OCI-LY7 (cell line): ENCODE measurements at regions not wholly inside any gene's neighbourhood (a gene's known extent, or its start where the extent isn't known, plus 50 kb on each side); places are given as distances from the start of the nearest gene placed in this dataset.

Source experiments
- EZH2phosphoT487 ChIP-seq: fragments of 200-600 bp; sonication (generic); IDR thresholded peaks from 2 replicates; pipeline ENCODE4 v1.6.1; 2018; ENCODE audit warnings: low read depth, borderline replicate concordance, mild to moderate bottlenecking, mixed run types, antibody characterized with exemption, low read length, moderate library complexity, mixed read lengths
- TF ChIP-seq, protein P1 (sequence below): fragments of 200-600 bp; sonication (generic); conservative IDR thresholded peaks from 2 replicates; pipeline ENCODE4 v1.5.1; 2014; ENCODE audit warnings: mild to moderate bottlenecking, antibody characterized with exemption, low read length, moderate library complexity, mixed read lengths

DNA sequence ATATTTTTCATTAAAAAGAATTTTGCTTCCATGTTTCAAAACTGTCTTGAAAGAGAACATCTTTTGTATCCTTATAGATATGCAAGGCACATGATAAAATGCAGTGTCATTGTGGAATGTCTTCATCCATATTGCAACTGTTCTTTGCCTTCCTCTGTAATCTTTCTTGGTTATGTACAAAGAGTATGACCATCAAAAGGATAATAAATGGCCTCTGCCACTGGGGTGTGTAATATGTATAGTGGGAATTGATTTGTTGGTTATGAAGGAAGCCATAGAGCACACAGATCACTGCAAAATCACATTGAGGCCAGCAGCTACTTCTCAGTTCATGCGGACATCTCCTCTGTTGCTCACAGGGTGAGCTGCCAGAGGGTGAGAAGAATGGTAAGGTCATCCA lies 703.5 kb downstream of the TFAP2A start:
- TF ChIP-seq, protein P1, sequence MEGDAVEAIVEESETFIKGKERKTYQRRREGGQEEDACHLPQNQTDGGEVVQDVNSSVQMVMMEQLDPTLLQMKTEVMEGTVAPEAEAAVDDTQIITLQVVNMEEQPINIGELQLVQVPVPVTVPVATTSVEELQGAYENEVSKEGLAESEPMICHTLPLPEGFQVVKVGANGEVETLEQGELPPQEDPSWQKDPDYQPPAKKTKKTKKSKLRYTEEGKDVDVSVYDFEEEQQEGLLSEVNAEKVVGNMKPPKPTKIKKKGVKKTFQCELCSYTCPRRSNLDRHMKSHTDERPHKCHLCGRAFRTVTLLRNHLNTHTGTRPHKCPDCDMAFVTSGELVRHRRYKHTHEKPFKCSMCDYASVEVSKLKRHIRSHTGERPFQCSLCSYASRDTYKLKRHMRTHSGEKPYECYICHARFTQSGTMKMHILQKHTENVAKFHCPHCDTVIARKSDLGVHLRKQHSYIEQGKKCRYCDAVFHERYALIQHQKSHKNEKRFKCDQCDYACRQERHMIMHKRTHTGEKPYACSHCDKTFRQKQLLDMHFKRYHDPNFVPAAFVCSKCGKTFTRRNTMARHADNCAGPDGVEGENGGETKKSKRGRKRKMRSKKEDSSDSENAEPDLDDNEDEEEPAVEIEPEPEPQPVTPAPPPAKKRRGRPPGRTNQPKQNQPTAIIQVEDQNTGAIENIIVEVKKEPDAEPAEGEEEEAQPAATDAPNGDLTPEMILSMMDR, result no peak
- TF ChIP-seq EZH2phosphoT487, result no peak
